IMR-90 (cell line): ENCODE measurements at regions not wholly inside any gene's neighbourhood (a gene's known extent, or its start where the extent isn't known, plus 50 kb on each side); places are given as distances from the start of the nearest gene placed in this dataset.
A peak's percentile ranks its signal among the peaks of the same experiment; 100 is the strongest.

Experiments used
- ATAC-seq: fragments of 200-7000 bp; cut with Tn5 transposase; 2 replicates; pipeline ENCODE4 v1.9.1; 2020; ENCODE audit warnings: low read depth, mild to moderate bottlenecking, moderate library complexity
- BruUV-seq: library from RNA; stranded (reverse); fragments of 400-500 nt; replicated peaks from 2 replicates; lab custom pipeline; 2021; lab: Mats Ljungman, UMichigan
- CTCF ChIA-PET: fragments of 300-600 bp; formaldehyde crosslinking; extraction: SDS; loops from one replicate; lab custom pipeline; 2021; ENCODE audit warnings: antibody characterized with exemption; lab: Yijun Ruan, JAX
- POLR2A ChIA-PET: fragments of 300-600 bp; sonication (Branson Sonifier 250); formaldehyde crosslinking; loops from one replicate; lab custom pipeline; 2022; ENCODE audit warnings: antibody characterized with exemption; ENCODE audit not compliant: unreplicated experiment; lab: Charles Lee
- DNase-seq: peaks from one replicate; pipeline ENCODE4 v3.0.0; 2013
- H2AFZ ChIP-seq: replicated peaks from 2 replicates; pipeline ENCODE3; 2013; ENCODE audit warnings: low read length, mild to moderate bottlenecking; ENCODE audit not compliant: poor library complexity
- H2AK5ac ChIP-seq: 2 replicates; pipeline ENCODE4 v1.6.1; 2013; ENCODE audit warnings: low read depth, low read length, inconsistent platforms
- H2AK9ac ChIP-seq: replicated peaks from 2 replicates; pipeline ENCODE3; 2013; ENCODE audit warnings: mild to moderate bottlenecking, low read depth, low read length, moderate library complexity; ENCODE audit not compliant: poor library complexity
- H2BK120ac ChIP-seq: 2 replicates; pipeline ENCODE4 v1.6.1; 2013; ENCODE audit warnings: low read depth, low read length, inconsistent platforms
- H2BK15ac ChIP-seq: 3 replicates; pipeline ENCODE4 v1.6.1; 2013; ENCODE audit warnings: low read depth, low read length, inconsistent platforms
- H2BK20ac ChIP-seq: 2 replicates; pipeline ENCODE4 v1.6.1; 2013; ENCODE audit warnings: low read depth, mild to moderate bottlenecking, inconsistent platforms, low read length, moderate library complexity
- H2BK5ac ChIP-seq: 2 replicates; pipeline ENCODE4 v1.6.1; 2013; ENCODE audit warnings: mild to moderate bottlenecking, low read depth, low read length, inconsistent platforms; ENCODE audit not compliant: poor library complexity, severe bottlenecking
- H3K14ac ChIP-seq: replicated peaks from 2 replicates; pipeline ENCODE4 v1.6.1; 2013; ENCODE audit warnings: low read depth, low read length, inconsistent platforms
- H3K18ac ChIP-seq: 2 replicates; pipeline ENCODE4 v1.6.1; 2013; ENCODE audit warnings: low read depth, low read length, control low read depth
- H3K23ac ChIP-seq: 2 replicates; pipeline ENCODE4 v1.6.1; 2013; ENCODE audit warnings: low read depth, low read length, inconsistent platforms
- H3K27ac ChIP-seq: 2 replicates; pipeline ENCODE4 v1.5.1; 2013; ENCODE audit warnings: mild to moderate bottlenecking, control low read depth, low read length; ENCODE audit not compliant: insufficient read depth
- H3K27me3 ChIP-seq: 2 replicates; pipeline ENCODE4 v1.6.1; 2013; ENCODE audit warnings: low read length; ENCODE audit not compliant: control insufficient read depth, insufficient read depth
- H3K36me3 ChIP-seq: 2 replicates; pipeline ENCODE4 v1.6.1; 2013; ENCODE audit warnings: low read length, mixed read lengths; ENCODE audit not compliant: control insufficient read depth, insufficient read depth
- H3K4ac ChIP-seq: 2 replicates; pipeline ENCODE4 v1.6.1; 2013; ENCODE audit warnings: low read depth, low read length, inconsistent platforms
- H3K4me1 ChIP-seq: 2 replicates; pipeline ENCODE4 v1.6.1; 2013; ENCODE audit warnings: low read length, mixed read lengths; ENCODE audit not compliant: control insufficient read depth, insufficient read depth
- H3K4me2 ChIP-seq: 2 replicates; pipeline ENCODE4 v1.6.1; 2013; ENCODE audit warnings: low read depth, mild to moderate bottlenecking, control low read depth, low read length, moderate library complexity
- H3K4me3 ChIP-seq: 2 replicates; pipeline ENCODE4 v1.5.1; 2013; ENCODE audit warnings: low read depth, mild to moderate bottlenecking, control low read depth, low read length, moderate library complexity; ENCODE audit not compliant: insufficient read depth
- H3K56ac ChIP-seq: 2 replicates; pipeline ENCODE4 v1.6.1; 2013; ENCODE audit warnings: low read length, inconsistent platforms; ENCODE audit not compliant: insufficient read depth; ENCODE audit errors: extremely low read depth
- H3K79me1 ChIP-seq, 2 experiments: 2 replicates each; pipeline ENCODE4 v1.6.1; 2013; ENCODE audit warnings: low read length in 2 of 2, inconsistent platforms in 1 of 2, low read depth in 1 of 2
- H3K9ac ChIP-seq: 2 replicates; pipeline ENCODE4 v1.6.1; 2013; ENCODE audit warnings: low read depth, low read length, control low read depth
- H3K9me1 ChIP-seq: 2 replicates; pipeline ENCODE4 v1.6.1; 2013; ENCODE audit warnings: low read length, inconsistent platforms; ENCODE audit not compliant: insufficient read depth
- H3K9me3 ChIP-seq: 2 replicates; pipeline ENCODE4 v1.6.1; 2013; ENCODE audit warnings: low read length; ENCODE audit not compliant: control insufficient read depth, insufficient read depth
- H4K20me1 ChIP-seq: 2 replicates; pipeline ENCODE4 v1.6.1; 2013; ENCODE audit warnings: low read length, inconsistent platforms; ENCODE audit not compliant: insufficient read depth
- H4K5ac ChIP-seq: 2 replicates; pipeline ENCODE4 v1.6.1; 2013; ENCODE audit warnings: mild to moderate bottlenecking, low read depth, low read length, control low read depth
- H4K8ac ChIP-seq, 2 experiments: 2 replicates each; pipeline ENCODE4 v1.6.1; 2013; ENCODE audit warnings: low read depth in 2 of 2, low read length in 2 of 2, control low read depth in 1 of 2, inconsistent platforms in 1 of 2
- H4K91ac ChIP-seq: 2 replicates; pipeline ENCODE4 v1.6.1; 2013; ENCODE audit warnings: low read depth, low read length, inconsistent platforms; ENCODE audit not compliant: insufficient read depth
- BHLHE40 ChIP-seq: fragments of 150-350 bp; IDR thresholded peaks from 2 replicates; pipeline ENCODE4 v1.6.1; 2016; ENCODE audit warnings: mild to moderate bottlenecking, low read depth, low read length
- CEBPB ChIP-seq: IDR thresholded peaks from 2 replicates; pipeline ENCODE4 v1.6.1; 2012; ENCODE audit warnings: low read depth, low read length, improper control_type of control experiment
- CHD1 ChIP-seq: IDR thresholded peaks from 2 replicates; pipeline ENCODE4 v1.6.1; 2012; ENCODE audit warnings: low read depth, low read length, improper control_type of control experiment
- ELK1 ChIP-seq: fragments of 150-350 bp; IDR thresholded peaks from 2 replicates; pipeline ENCODE4 v1.6.1; 2016; ENCODE audit warnings: low read depth, mild to moderate bottlenecking, low read length, moderate library complexity, borderline replicate concordance
- FOS ChIP-seq: fragments of 150-350 bp; IDR thresholded peaks from 2 replicates; pipeline ENCODE4 v1.6.1; 2016; ENCODE audit warnings: low read depth, low read length
- MAFK ChIP-seq: IDR thresholded peaks from 2 replicates; pipeline ENCODE4 v1.6.1; 2012; ENCODE audit warnings: low read depth, low read length, improper control_type of control experiment
- MAZ ChIP-seq: IDR thresholded peaks from 2 replicates; pipeline ENCODE4 v1.6.1; 2012; ENCODE audit warnings: low read depth, mild to moderate bottlenecking, low read length, improper control_type of control experiment, moderate library complexity, borderline replicate concordance
- MXI1 ChIP-seq: IDR thresholded peaks from 2 replicates; pipeline ENCODE4 v1.6.1; 2012; ENCODE audit warnings: low read depth, mild to moderate bottlenecking, low read length, moderate library complexity, borderline replicate concordance
- NFE2L2 ChIP-seq: fragments of 150-350 bp; IDR thresholded peaks from 2 replicates; pipeline ENCODE4 v1.6.1; 2016; ENCODE audit warnings: low read depth, mild to moderate bottlenecking, low read length
- RAD21 ChIP-seq: IDR thresholded peaks from 2 replicates; pipeline ENCODE4 v1.6.1; 2012; ENCODE audit warnings: low read length, improper control_type of control experiment
- RCOR1 ChIP-seq: IDR thresholded peaks from 2 replicates; pipeline ENCODE4 v1.6.1; 2012; ENCODE audit warnings: mild to moderate bottlenecking, low read length, improper control_type of control experiment; ENCODE audit not compliant: insufficient replicate concordance
- RFX5 ChIP-seq: IDR thresholded peaks from 2 replicates; pipeline ENCODE4 v1.8.0; 2012; ENCODE audit warnings: low read depth, mild to moderate bottlenecking, low read length, moderate library complexity
- SMC3 ChIP-seq: fragments of 150-350 bp; IDR thresholded peaks from 2 replicates; pipeline ENCODE4 v1.6.1; 2016; ENCODE audit warnings: low read depth, mild to moderate bottlenecking, antibody characterized with exemption, low read length, moderate library complexity
- USF2 ChIP-seq: fragments of 150-350 bp; IDR thresholded peaks from 2 replicates; pipeline ENCODE4 v1.6.1; 2017; ENCODE audit warnings: mild to moderate bottlenecking, antibody characterized with exemption, low read length, low read depth
- WGBS, 2 experiments: methylation state at CpG; one replicate each; pipeline versions ENCODE4 v1.1.5 to v1.1.7; 2013; ENCODE audit warnings: missing lambda C conversion rate in 2 of 2; ENCODE audit not compliant: insufficient read length in 1 of 2; ENCODE audit errors: extremely low coverage in 2 of 2; 5-methylcytosine and 5-hydroxymethylcytosine counted together
- dilution Hi-C: fragments of 300-500 bp; cut with HindIII; formaldehyde crosslinking; loops from one replicate; pipeline ENCODE4 v1.14.3; 2018; ENCODE audit warnings: low sequenced_read_pairs; ENCODE audit not compliant: unreplicated experiment
- in situ Hi-C: fragments of 300-500 bp; cut with MboI; formaldehyde crosslinking; loops from 3 replicates; pipeline ENCODE4 v1.14.3; 2019; ENCODE audit warnings: low sequenced_read_pairs, inconsistent platforms, mixed read lengths
- intact Hi-C: fragments of 100-400 bp; cut with micrococcal nuclease; formaldehyde crosslinking; loops from 2 replicates; pipeline ENCODE4 v1.10.0; 2022

- CTCF ChIA-PET: no interaction called here
- H2BK15ac ChIP-seq: no peak overlapping the region
- no peak overlapping the region for H2BK20ac ChIP-seq
- H3K36me3 ChIP-seq: no peaks in the 10 kb centered on the region
- no peak overlapping the region for H2BK120ac ChIP-seq
- no peaks in the 10 kb centered on the region for H3K27me3 ChIP-seq
- no peak overlapping the region for H4K91ac ChIP-seq
- no peak overlapping the region for H3K14ac ChIP-seq
- no peak overlapping the region for H3K4me2 ChIP-seq
- H3K18ac ChIP-seq: no peak overlapping the region
- in situ Hi-C loops (no loop called here), dilution Hi-C loops (no loop called here), intact Hi-C loops (no loop called here)
- no TSS peak for BruUV-seq
- no peaks in the 10 kb centered on the region for H4K20me1 ChIP-seq
- DNase-seq (no peak), ATAC-seq (no peak)
- H4K8ac ChIP-seq: no peak overlapping the region
- no peak overlapping the region for H3K4ac ChIP-seq
- POLR2A ChIA-PET: no interaction called here
- no peak overlapping the region for H3K56ac ChIP-seq
- no peak overlapping the region for H3K27ac ChIP-seq
- H2AK5ac ChIP-seq: no peak overlapping the region
- no peaks in the 10 kb centered on the region for H3K79me1 ChIP-seq
- H3K9me3 ChIP-seq: no peaks in the 10 kb centered on the region
- TF ChIP-seq FOS (no peak), USF2 (no peak), NFE2L2 (no peak), CHD1 (no peak), CEBPB (no peak), MAZ (no peak), RAD21 (no peak), RFX5 (no peak), RCOR1 (no peak), SMC3 (no peak), ELK1 (no peak), MXI1 (no peak), MAFK (no peak), BHLHE40 (no peak)
- H4K5ac ChIP-seq: no peak overlapping the region
- H3K23ac ChIP-seq: no peak overlapping the region
- H2BK5ac ChIP-seq: no peak overlapping the region
- H3K9ac ChIP-seq: no peak overlapping the region
- no peaks in the 10 kb centered on the region for H3K4me1 ChIP-seq
- peak overlapping the region; percentile 7 for H2AK9ac ChIP-seq
- no peak overlapping the region for H2AFZ ChIP-seq
- no CpG with 5 or more reads among the region's 1 CpG for WGBS, 2 experiments
- no peak overlapping the region for H3K4me3 ChIP-seq
- H3K9me1 ChIP-seq: no peaks in the 10 kb centered on the region
Observed at GRCh38 chr4:147246096-147246495, 234.8 kb upstream of the EDNRA start.
